NCI-H69 (cell line): ENCODE measurements at regions not wholly inside any gene's neighbourhood (a gene's known extent, or its start where the extent isn't known, plus 50 kb on each side); places are given as distances from the start of the nearest gene placed in this dataset.

Experiments
- DNase-seq: peaks from one replicate; lab custom pipeline; 2025; lab: John Stamatoyannopoulos, UW

- no peak for DNase-seq
These were observed 354.7 kb upstream of the FIGN start for GRCh38 chr2:164090533-164090932.

DNA sequence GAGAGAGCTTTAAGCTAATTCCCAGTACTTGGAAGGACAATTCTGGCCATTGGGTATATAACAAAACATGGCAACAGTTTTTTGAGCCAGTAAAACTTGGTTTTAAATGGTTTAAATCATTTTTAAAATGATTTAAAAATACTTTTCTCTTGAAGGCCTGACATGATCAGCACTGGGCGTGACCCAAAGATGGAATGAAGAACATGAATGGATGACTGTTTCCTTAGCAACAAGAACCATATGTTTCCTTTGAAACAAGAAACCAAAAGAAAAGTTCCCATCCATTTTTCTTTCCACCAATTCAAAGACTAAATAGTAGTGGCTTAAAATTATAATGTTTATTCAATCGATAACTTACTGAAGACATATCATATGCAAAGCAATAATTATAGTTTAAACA is 348.3 kb upstream of the FIGN start:
- no peak for DNase-seq

- no peak for DNase-seq
These were observed 344.7 kb upstream of the FIGN start for GRCh38 chr2:164080486-164080885.

DNA sequence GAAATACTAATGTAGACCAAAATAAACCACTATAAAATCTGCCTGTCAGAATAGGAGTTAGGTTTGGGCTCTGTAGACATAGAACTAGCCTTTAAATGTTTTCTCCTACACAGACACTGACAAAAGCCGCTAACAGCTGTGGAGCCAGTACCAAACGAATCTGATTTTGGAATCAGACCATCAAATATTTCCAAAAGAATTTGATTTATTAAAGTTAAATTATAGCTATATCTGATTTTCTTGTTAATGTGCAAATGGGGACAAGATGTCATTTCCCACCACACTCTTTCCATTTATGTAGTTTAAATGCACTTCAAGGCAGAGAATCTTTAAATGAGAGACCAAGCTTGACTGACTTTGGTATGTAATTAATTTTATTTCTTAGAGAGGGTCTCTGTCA is 343.4 kb upstream of the FIGN start:
- DNase-seq = no peak

GRCh38 chr2:164078421-164078820 is 342.6 kb upstream of the FIGN start:
- DNase-seq = no peak

GRCh38 chr2:164073101-164074074 is 337.6 kb upstream of the FIGN start:
- DNase-seq = no peak

DNA sequence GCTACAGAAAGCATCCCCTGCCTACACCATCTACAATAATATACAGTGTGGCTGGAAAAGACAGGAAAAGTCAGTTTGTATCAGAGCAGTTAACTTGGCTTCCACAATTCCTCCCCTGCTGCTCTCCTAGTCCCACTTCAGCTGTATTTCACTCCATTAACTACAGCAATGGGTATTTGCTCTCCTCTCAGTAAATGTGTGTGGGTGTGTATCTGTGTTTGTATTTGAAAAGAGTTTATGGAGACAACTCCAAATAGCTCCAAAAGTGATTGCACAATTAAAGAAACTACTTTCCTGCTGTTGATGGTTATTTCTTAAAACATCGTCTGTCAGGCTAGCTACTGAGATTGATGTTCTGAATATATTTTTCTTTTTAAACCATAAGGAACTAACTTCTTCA is 333.7 kb upstream of the FIGN start:
- no peak for DNase-seq

DNA sequence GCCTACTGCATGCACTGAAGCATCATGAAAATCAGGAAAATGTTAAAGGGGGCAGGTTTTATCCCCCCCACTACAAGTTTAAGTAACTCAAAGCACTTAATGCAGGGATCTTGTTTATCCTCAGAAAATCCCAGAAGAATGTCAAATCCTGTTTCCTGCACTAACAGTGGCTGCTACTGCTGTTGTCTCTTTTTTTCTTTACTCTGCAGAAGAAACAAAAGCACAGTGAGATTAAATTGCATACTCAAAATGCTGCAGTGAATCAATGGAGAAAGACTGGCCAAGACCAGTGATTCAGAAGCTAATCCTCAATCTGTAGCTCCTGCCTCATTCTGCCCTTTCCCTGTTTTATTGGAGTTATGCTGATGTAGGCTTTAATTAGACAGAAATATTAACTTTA is 332.3 kb upstream of the FIGN start:
- no peak for DNase-seq

DNA sequence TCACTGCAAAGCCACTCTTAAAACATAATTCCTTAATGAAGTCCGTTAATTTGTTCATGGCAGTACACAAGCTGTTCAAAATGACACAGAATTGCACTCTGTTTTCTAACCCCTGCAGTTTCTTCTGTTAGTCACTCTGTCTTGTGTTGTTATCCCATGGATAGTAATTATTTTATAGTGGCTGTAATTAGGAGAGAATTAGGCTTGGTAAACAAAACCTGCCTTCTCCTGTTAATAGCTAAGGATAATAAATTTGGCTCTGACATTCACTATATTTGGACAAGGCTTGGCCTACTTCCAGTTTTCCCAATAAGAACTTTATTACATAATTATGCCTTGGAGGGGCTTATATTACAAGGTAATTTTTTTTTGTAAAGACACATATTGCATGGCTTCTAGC is 330.3 kb upstream of the FIGN start:
- no peak for DNase-seq

DNA sequence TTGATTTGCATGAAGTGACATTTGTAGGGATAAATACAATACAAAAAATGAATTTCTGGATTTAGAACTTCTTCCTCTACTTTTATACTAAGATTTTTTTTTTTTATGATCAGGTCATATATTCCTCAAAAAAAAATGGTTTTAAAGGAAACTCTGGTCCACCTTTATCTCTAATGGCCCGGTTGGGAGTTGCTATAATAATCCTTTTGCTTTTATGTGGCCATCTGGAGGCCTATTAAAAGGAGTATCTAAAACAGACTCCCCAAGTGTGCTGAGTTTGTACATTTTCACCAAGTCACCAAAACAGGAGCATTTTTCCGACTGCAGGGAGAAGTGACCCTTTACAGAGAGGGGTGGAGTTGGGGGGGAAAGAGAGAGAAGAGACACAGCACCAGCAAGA is 329.2 kb upstream of the FIGN start:
- no peak for DNase-seq

- DNase-seq = no peak
These were observed 325.4 kb upstream of the FIGN start for GRCh38 chr2:164061129-164061746.

- no peak for DNase-seq
These were observed 324.2 kb upstream of the FIGN start for GRCh38 chr2:164060031-164060430.

- no peak for DNase-seq
These were observed 319.8 kb upstream of the FIGN start for GRCh38 chr2:164055623-164056022.

GRCh38 chr2:164054651-164055050 is 318.8 kb upstream of the FIGN start:
- no peak for DNase-seq

- no peak for DNase-seq
These were observed 317.2 kb upstream of the FIGN start for GRCh38 chr2:164053021-164053420.

- no peak for DNase-seq
These were observed 316.2 kb upstream of the FIGN start for GRCh38 chr2:164052006-164052405.

- no peak for DNase-seq
These were observed 312.9 kb upstream of the FIGN start for GRCh38 chr2:164048729-164049128.

DNA sequence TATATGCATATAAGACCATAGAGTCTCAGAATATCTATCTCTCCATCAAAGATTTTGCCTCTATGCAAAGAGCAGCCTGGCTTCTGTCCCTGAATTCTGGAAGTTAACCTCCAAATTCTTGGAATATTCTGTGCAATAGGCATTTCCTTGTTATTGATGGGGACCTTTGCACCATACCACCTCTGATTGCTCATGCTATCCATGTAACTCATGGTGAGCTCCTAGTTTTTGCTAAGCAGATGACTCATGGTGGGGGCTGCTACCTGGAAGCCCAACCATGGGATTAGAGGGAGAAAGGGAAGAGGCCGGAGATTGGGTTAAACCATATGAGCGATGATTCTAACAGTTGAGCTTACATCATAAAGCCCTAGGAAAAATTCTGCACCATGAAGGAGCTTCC is 310.2 kb upstream of the FIGN start:
- DNase-seq = no peak

DNA sequence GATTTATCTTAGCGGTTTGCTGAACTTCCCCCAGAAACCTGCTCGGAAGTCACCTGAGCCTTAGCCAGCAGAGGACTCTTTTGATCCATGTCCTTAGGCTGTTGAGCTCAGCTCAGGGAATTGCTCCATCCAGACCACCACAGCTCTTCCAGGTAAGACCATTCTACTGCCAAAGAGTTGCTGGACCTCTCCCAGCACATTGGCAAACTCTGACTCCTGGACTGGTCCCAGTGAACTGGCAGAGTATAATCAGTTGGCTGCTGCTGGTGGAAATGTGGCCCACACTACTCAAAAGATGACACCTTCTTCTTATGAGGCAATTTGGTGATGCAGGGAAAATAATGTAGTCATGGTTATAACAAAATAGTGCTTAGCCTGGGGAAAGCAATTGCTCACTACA is 308.8 kb upstream of the FIGN start:
- DNase-seq = no peak

DNA sequence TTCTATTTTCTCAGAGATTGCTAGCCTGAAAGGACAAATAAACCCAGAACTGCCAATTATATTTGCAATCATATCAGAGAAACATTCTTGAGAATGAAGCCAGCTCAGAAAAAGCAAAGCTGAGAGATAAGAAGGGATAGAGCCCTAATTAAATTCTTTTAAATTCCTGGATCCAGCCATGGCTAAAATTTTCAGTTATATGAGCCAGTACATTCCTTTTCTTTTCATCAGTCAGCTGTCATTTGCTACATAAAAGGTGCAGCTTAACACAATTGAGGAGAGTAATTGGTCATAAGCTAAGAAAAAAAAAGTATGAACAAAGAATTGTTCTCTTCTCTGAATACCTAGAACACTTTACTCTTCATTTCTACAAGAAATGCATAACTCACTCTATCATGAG is 303.5 kb upstream of the FIGN start:
- no peak for DNase-seq

GRCh38 chr2:164032995-164033394 is 297.2 kb upstream of the FIGN start:
- no peak for DNase-seq

GRCh38 chr2:164030623-164031022 is 294.8 kb upstream of the FIGN start:
- no peak for DNase-seq

DNA sequence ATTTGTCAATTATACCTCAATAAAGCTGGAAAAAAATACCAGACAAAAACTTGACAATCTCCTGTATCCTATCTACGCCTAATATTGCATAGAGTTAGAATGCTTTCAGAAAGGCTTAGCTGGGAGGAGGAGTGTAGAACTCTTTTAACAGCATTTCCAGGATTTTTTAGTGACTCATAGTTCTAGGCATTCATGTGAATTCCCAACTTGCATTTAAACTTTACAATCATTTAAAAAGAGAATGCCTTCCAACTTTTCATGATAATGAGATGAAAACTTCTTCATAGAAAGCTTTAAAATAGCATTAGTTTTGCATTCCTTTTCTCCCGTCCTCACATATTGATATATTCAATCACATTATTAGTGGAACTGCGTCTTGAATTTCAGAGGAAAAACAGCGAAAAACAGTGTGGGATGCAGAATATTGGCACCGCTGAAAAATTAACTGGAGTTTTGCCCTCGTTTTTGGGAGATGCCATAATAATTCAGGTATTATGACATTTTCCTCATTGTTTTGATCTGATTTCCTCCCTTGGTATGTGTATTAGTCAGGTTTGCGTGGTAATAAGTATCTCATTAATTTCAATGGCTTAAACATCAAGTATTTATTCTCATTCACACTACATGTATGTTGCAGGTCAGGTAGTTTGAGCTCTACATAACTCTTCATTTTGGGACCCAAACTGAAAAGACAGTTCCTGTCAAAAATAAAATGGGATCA is 293.2 kb upstream of the FIGN start:
- no peak for DNase-seq
